SU-DHL-6 (cell line): ENCODE measurements at regions not wholly inside any gene's neighbourhood (a gene's known extent, or its start where the extent isn't known, plus 50 kb on each side); places are given as distances from the start of the nearest gene placed in this dataset.

ENCODE experiments used
- CTCF ChIP-seq: fragments of 200-600 bp; sonication (generic); IDR thresholded peaks from one replicate; pipeline ENCODE4 v1.5.1; 2017; ENCODE audit warnings: antibody characterized with exemption, mild to moderate bottlenecking, low read length, moderate library complexity; ENCODE audit not compliant: insufficient read depth, poor library complexity, severe bottlenecking
- EZH2phosphoT487 ChIP-seq: fragments of 200-600 bp; sonication (generic), shearing (Covaris generic); conservative IDR thresholded peaks from 2 replicates; pipeline ENCODE4 v1.6.1; 2018; ENCODE audit warnings: mild to moderate bottlenecking, antibody characterized with exemption, low read length, moderate library complexity, mixed read lengths

DNA sequence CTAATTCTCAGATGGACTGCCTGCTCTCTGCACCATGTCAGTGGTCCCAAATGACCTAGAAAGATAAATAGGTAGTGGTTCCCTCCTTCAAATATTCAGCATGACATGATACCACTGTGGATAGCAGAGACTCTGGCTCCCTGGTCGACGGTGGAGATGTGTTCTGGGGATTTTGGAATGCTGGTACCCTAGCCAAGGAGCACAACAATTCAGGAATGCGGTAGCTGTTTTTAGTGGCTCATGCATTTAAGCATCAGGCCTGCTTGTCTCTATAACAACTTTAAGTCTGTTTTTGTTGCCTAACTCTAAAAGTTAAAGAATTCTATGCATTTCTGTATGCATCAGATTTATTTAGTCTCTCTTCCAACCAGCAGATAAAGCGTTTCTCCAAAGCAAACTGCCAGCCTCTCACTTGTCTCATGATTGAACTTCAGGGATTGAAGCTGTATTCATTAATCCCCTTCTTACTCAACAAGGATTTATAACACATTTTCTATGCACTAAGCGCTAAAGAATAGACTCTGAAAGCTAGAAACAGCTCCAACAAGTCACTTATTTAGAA is 164.9 kb upstream of the BMP4 start:
- no peak for TF ChIP-seq CTCF
- no peak for TF ChIP-seq EZH2phosphoT487
